HG03066 (cell line): ENCODE measurements at regions not wholly inside any gene's neighbourhood (a gene's known extent, or its start where the extent isn't known, plus 50 kb on each side); places are given as distances from the start of the nearest gene placed in this dataset.
"Not testable (repeated sequence)": the region's sequence is repeated elsewhere in the genome, so short reads cannot be mapped to it uniquely, and the experiment has no call there.

ENCODE experiments used
- ATAC-seq: cut with Tn5 transposase; IDR thresholded peaks from one replicate; pipeline ENCODE4 v1.9.1; 2021; ENCODE audit warnings: low read depth; ENCODE audit not compliant: unreplicated experiment

GRCh38 chr2:183773775-183774174, 649.5 kb downstream of the NUP35 start:
- ATAC-seq = no peak

- ATAC-seq = no peak
Observed at GRCh38 chr2:183780072-183780471, 655.8 kb downstream of the NUP35 start.

DNA sequence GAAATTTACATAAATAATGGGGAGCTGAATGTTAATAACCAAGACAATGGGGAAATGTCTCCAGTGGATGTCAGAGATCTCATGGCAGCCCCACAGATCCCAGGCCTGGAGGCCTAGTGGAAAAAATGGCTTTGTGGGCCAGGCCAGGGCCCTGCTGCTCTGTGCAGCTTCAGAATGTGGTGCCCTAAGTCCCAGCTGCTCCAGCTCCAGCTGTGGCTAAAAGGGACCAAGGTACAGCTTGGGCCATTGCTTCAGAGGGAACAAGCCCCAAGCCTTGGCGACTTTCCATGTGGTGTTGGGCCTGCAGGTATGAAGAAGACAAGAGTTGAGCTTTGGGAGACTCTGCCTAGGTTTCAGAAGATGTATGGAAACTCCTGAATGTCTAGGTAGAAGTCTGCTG, 658.2 kb downstream of the NUP35 start:
- ATAC-seq = no peak

- ATAC-seq = not testable (repeated sequence)
Observed at GRCh38 chr2:183788796-183789195, 664.6 kb downstream of the NUP35 start.

GRCh38 chr2:183792165-183792924, 668.1 kb downstream of the NUP35 start:
- not testable (repeated sequence) for ATAC-seq

GRCh38 chr2:183798535-183798934, 674.3 kb downstream of the NUP35 start:
- ATAC-seq = no peak

GRCh38 chr2:183799761-183800160, 675.5 kb downstream of the NUP35 start:
- no peak for ATAC-seq

GRCh38 chr2:183803596-183803995, 679.4 kb downstream of the NUP35 start:
- no peak for ATAC-seq

- ATAC-seq = no peak
Observed at GRCh38 chr2:183807870-183808269, 683.6 kb downstream of the NUP35 start.

GRCh38 chr2:183809404-183809803, 685.2 kb downstream of the NUP35 start:
- no peak for ATAC-seq

- ATAC-seq = no peak
Observed at GRCh38 chr2:183811281-183811680, 687.0 kb downstream of the NUP35 start.

- ATAC-seq = no peak
Observed at GRCh38 chr2:183812091-183812490, 687.8 kb downstream of the NUP35 start.

DNA sequence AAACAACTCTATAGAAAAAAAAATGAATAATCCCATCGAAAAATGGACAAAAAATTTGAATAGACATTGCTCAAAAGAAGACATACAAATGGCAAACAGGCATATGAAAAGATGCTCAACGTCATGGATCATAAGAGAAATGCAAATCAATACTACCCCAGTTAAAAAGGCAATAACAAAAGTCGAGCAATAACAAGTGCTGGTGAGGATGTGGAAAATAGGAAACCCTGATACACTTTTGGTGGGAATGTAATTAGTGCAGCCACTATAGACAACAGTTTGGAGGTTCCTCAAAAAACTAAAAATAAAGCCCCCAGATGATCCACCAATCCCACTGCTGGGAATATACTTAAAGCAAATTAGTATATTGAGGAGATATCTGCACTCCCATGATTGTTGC, 701.5 kb downstream of the NUP35 start:
- no peak for ATAC-seq

DNA sequence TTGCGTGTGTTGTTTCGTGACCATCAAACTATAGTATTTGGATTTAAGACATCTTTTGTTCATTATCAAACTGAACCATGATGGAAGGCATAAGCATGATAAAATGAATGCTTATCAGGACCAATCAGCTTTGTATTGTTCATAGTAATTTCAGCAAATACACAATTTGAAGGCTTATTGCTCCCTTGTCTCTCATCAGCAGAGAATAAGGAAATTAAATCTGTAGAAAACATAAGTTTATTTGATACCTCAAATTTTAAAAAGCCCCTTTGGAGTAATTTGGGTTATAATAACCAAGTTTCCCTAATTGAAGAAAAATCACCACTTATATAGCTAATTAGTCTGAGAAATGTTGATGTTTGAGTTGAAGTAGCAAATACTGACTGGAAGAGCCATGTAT, 705.7 kb downstream of the NUP35 start:
- ATAC-seq = no peak

DNA sequence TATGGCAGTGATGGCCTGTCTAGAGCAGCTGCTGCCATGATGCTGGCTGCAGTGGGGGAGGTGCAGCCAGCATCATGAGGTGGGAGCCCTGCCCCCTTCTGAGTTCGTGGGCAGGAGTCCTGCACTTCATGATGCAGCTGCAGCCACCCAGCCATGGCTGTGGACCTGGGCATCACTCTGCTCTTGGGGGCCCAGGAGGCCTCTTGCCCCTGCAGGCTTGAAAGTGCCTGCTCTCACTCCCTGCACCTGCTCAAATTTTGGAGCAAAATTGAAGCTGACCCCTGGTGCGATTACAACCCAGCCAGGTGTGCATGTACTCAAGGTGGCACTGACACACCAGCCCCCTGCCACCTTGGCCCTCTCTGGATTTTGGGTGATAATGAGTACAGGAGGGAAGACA, 712.9 kb downstream of the NUP35 start:
- no peak for ATAC-seq

- no peak for ATAC-seq
Observed at GRCh38 chr2:183838295-183838694, 714.1 kb downstream of the NUP35 start.

DNA sequence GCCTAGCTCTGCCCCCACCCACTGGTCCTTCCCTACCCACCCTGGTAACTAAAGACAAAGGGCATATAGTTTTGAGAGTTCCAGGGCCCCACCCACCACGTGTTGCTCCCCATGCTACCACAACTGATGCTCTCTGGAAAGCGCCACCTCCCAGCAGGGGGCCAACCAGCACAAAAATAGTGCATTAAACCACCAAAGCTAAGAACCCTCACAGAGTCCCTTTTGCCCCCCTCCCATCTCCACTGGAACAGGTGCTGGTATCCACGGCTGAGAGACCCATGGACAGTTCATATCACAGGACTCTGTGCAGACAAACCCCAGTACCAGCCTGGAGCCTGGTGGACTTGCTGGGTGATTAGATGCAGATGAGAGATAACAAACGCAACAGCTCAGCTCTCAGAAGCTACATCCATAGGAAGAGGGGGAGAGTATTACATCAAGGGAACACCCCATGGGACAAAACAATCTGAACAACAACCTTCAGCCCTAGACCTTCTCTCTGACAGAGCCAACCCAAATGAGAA, 715.9 kb downstream of the NUP35 start:
- no peak for ATAC-seq

GRCh38 chr2:183849826-183850225, 725.6 kb downstream of the NUP35 start:
- ATAC-seq = not testable (repeated sequence)

DNA sequence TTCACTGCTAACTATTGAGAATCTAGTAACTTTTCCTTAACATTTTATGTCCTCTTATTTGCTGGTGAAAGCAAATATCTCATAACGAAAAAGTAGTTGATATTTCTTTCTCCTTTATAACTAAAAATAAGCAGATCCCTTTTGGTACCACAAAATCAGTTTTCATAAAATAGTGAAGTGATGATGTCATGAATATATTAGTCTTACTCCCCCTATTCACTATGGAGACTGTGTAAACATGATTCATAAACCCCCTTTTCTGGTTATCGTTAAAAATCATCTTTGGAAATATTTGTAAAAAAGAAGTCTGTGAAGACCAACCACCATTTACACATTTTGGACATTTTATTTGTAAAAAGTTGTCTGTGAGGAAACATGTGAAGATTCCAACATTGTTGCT, 734.9 kb downstream of the NUP35 start:
- ATAC-seq = no peak

DNA sequence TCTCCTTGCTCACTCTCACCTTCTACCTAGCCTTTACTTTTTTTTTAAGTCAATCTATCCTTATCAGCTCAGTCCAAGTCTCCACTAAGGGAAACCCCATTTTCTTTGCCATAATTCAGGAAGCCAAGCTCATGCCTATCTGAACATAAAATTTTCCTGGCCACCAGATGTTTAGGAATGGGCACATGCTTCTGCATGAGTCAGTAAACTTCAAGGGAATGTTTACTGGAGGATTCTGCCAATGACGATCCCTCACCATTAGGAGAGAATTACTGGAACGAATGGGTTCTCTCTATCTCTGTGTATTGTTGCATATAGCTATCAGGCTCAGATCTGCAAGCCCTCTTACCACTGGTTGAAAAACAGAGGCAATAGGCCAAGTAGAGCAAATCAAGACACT, 731.7 kb upstream of the ZNF804A start:
- ATAC-seq = no peak

GRCh38 chr2:183867206-183867605, 731.1 kb upstream of the ZNF804A start:
- ATAC-seq = no peak

DNA sequence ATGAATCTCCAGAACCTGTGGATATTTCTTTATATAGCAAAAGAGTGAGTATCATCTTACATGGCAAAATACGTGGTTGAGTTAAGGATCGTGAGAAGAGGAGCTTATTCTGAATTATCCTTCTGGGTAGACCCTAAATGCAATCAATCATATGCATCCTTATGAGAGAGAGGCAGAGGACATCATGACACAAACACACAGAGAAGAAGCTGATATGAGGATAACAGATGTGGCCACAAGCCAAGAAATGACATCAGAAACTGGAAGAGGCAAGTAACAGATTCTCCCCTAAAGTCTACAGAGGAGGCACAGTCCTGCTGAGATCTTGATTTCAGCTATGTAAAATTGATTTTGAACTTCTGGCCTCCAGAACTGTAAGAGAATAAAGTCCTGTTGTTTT, 730.2 kb upstream of the ZNF804A start:
- ATAC-seq = no peak

DNA sequence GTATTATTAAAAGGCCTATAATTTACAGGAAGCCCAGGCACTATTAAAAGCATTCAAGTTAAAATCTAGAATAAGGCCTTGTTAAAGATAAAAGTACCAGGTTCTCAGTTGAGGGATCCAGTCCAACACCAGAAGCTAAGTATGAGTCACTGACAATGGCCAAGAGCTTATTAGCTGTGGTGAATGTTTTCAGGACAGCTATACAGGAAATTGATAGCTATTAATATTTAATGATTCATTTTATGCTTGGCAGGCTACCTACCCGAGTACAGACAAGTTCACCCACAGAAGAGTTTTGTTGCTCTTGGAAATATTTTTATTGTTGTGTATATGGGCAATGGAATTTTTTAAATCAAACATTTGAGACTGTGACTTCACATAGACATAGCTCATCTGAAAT, 729.6 kb upstream of the ZNF804A start:
- no peak for ATAC-seq
